ENCODE measurements at regions not wholly inside any gene's neighbourhood (a gene's known extent, or its start where the extent isn't known, plus 50 kb on each side); places are given as distances from the start of the nearest gene placed in this dataset.
A peak's percentile ranks its signal among the peaks of the same experiment; 100 is the strongest.
"Not testable (repeated sequence)": the region's sequence is repeated elsewhere in the genome, so short reads cannot be mapped to it uniquely, and the experiment has no call there.

DNA sequence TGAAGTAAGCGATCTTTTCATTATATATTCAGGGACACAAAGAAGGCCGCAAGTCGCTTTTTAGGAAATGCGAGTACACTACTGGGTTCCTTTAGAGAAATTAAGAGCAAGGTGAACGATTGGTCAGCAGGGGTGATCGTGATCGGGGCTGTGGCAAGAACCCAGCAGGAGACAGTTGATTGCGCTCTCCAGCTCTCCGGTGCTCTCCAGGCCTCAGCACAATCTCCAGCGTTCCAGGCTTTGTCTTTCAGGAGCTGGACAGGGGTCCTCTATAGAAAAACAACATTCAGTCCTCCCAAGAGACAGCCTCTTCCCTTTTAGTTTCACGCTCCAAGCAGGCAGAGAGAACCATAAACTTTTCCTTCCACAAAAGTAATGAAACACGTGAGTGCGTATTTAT is 170.5 kb upstream of the KLF6 start:
- TF ChIP-seq, protein P1, sequence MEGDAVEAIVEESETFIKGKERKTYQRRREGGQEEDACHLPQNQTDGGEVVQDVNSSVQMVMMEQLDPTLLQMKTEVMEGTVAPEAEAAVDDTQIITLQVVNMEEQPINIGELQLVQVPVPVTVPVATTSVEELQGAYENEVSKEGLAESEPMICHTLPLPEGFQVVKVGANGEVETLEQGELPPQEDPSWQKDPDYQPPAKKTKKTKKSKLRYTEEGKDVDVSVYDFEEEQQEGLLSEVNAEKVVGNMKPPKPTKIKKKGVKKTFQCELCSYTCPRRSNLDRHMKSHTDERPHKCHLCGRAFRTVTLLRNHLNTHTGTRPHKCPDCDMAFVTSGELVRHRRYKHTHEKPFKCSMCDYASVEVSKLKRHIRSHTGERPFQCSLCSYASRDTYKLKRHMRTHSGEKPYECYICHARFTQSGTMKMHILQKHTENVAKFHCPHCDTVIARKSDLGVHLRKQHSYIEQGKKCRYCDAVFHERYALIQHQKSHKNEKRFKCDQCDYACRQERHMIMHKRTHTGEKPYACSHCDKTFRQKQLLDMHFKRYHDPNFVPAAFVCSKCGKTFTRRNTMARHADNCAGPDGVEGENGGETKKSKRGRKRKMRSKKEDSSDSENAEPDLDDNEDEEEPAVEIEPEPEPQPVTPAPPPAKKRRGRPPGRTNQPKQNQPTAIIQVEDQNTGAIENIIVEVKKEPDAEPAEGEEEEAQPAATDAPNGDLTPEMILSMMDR (conservative IDR thresholded peaks at IDR 0.05; ENCODE audit: low read depth), result no peak
- CTCF ChIA-PET, result interaction anchor here (0.6 kb wide), 2 partner anchors 9 to 766 kb away, joined by 3 to 4 read pairs; no protein-coding TSS in a partner anchor
- H3K27ac ChIP-seq, result no peak overlapping the region
- no peak for DNase-seq (ENCODE audit: low spot score)
- POLR2A ChIA-PET (ENCODE audit: low non-redundant PET), result no interaction called here

DNA sequence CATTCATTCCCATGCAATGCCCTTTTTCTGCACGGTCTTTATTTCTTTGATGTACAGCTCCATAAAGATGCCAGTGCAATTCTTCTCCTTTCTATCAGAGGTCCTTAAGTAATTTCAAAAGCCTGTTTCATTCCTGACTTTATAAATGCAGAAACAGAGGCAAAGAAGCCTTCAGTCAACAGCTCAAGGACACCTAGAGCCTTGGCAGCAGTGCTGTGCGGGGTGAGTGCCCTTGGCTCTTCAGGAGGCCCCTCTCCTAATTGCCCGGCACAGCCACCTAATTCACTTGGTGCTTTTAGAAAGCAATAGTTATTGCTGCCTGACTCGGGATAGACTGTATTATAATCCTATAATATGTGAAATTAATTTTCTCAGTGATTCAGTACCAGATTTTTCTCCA is 169.6 kb upstream of the KLF6 start:
- CTCF ChIA-PET, result interaction anchor here (0.7 kb wide), 1 partner anchor 104 kb away, joined by 3 read pairs; no protein-coding TSS in a partner anchor
- no peak for DNase-seq (ENCODE audit: low spot score)
- TF ChIP-seq, protein P1 (conservative IDR thresholded peaks at IDR 0.05; ENCODE audit: low read depth), result no peak
- H3K27ac ChIP-seq, result no peak overlapping the region
- POLR2A ChIA-PET (ENCODE audit: low non-redundant PET), result no interaction called here

DNA sequence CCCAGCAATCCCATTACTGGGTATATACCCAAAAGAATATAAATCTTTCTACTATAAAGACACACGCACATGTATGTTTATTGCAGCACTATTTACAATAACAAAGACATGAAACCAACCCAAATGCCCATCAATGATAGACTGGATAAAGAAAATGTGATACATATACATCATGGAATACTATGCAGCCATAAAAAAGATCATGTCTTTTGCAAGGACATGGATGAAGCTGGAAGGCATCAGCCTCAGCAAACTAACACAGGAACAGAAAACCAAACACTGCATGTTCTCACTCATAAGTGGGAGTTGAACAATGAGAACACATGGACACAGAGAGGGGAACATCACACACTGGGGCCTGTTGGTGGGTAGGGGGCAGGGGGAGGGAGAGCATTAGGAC is 169.0 kb upstream of the KLF6 start:
- POLR2A ChIA-PET (ENCODE audit: low non-redundant PET); H3K27ac ChIP-seq; DNase-seq (ENCODE audit: low spot score): not testable (repeated sequence)
- CTCF ChIA-PET, result interaction anchor here (0.6 kb wide), 2 partner anchors 101 to 106 kb away, joined by 3 to 8 read pairs; no protein-coding TSS in a partner anchor

DNA sequence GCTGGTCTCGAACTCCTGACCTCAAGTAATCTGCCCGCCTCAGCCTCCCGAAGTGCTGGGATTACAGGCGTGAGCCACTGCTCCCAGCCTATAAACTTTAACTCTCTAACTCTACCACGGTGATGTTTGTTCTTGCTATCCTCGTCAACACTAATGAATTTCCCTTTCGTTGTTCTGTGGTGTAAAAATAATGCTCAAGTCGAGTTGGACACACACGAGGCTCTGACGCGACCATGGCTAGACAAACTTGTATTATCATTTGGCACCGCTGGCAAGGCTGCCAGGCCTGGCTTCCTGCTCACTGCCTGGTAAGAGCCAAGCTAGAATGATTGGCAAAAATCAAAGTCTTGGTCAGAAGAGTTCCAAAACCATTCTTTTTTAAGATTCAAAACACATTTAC is 167.0 kb upstream of the KLF6 start:
- ChIA-PET POLR2A (ENCODE audit: low non-redundant PET) (no interaction called here), CTCF (no interaction called here)
- TF ChIP-seq, protein P1 (conservative IDR thresholded peaks at IDR 0.05; ENCODE audit: low read depth), result no peak
- H3K27ac ChIP-seq, result no peak overlapping the region
- DNase-seq (ENCODE audit: low spot score), result no peak

DNA sequence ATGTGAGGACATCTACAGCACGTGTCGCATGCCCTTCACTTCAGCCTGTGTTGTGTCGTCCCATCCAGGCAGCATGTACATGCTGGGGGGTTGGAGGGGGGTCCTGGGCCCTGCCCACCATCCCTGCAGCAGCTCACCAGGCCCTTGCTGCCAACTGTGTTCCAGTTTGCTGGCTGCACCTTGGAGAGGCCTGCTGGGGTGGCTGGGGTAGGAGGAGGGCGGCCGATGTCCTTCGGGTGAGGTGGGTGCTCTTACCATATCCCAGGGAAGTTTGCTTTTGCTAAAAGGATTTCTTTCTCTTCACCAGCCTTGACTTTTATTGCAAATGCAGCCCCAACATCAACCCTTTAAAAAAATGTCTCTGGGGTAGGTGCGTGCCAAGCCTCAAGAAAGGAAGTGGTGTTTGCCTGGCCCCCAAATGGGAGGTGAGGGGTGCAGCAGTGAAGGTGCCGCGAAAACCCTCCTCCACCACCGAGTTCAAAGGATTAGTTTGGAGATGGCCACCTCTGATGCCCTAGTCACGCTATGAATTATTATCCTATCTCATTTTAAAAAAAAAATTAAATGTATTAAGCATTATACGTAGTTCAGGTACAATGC is 165.8 kb upstream of the KLF6 start:
- no peak overlapping the region for H3K27ac ChIP-seq
- POLR2A ChIA-PET (ENCODE audit: low non-redundant PET), result no interaction called here
- DNase-seq (ENCODE audit: low spot score), result no peak
- TF ChIP-seq, protein P1 (conservative IDR thresholded peaks at IDR 0.05; ENCODE audit: low read depth), result no peak
- CTCF ChIA-PET, result no interaction called here

DNA sequence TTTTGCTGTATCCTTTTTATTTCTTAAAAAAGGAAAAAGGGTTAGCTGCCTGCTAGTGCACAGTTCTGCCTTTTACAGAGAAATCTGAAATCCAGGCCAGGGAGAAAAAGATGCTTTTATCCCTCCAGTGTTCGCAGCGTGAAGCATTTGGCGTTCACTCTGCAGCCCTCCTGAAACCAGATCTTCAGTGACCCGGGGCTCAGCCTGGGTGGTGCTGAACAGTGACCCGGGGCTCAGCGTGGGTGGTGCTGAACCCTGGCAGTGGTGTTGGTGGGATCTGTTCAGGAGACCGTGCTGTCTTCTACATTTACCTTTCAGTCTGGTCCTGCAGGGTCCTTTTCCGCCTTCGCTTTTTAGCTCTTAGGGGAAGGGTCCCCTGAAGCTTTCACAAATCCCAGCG is 164.7 kb upstream of the KLF6 start:
- H3K27ac ChIP-seq, result no peak overlapping the region
- TF ChIP-seq, protein P1 (conservative IDR thresholded peaks at IDR 0.05; ENCODE audit: low read depth), result no peak
- CTCF ChIA-PET, result interaction anchor here (1.1 kb wide), 1 partner anchor 640 kb away, joined by 3 read pairs; no protein-coding TSS in a partner anchor
- no peak for DNase-seq (ENCODE audit: low spot score)
- POLR2A ChIA-PET (ENCODE audit: low non-redundant PET), result no interaction called here

DNA sequence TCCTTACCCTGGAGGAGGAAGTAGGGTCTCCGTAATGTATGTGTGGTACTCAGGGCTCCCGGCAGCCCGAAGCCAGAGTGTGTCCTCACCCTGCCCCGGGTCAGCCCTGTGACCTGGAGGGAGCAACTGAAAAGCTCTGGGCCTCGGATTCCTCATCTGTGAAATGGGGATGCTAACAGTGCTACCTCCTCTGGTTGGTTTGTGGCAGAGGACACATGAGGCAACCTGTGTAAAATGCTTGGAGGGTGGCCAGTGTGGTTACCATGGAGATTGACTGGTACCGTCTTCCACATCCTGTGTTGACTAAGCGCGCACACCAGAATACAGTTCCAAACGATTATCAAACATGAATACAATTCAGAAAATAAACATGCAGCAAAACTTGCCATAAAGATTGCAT is 163.8 kb upstream of the KLF6 start:
- TF ChIP-seq, protein P1 (conservative IDR thresholded peaks at IDR 0.05; ENCODE audit: low read depth), result no peak
- ChIA-PET CTCF (interaction anchor here (0.6 to 1.1 kb wide), 2 partner anchors 92 to 641 kb away, joined by 3 to 4 read pairs; no protein-coding TSS in a partner anchor), POLR2A (ENCODE audit: low non-redundant PET) (no interaction called here)
- H3K27ac ChIP-seq, result no peak overlapping the region
- peak; percentile 43 for DNase-seq (ENCODE audit: low spot score)

Measured in RWPE1 (cell line).